Anterior cingulate cortex (tissue), 58 donors: ENCODE measurements at regions not wholly inside any gene's neighbourhood (a gene's known extent, or its start where the extent isn't known, plus 50 kb on each side); places are given as distances from the start of the nearest gene placed in this dataset.
A peak's percentile ranks its signal among the peaks of the same experiment; 100 is the strongest.

Experiments
- DNase-seq, 58 donors: peaks; one replicate each; lab custom pipeline; 2025; lab: John Stamatoyannopoulos, UW

GRCh38 chr7:156490021-156490800, 150.4 kb upstream of the RNF32 start:
- DNase-seq, result no peak

GRCh38 chr7:156487811-156488533, 152.6 kb upstream of the RNF32 start:
- no peak for DNase-seq

- no peak for DNase-seq
Measured at GRCh38 chr7:156480671-156481070, 159.9 kb upstream of the RNF32 start.

GRCh38 chr7:156479596-156479995, 161.0 kb upstream of the RNF32 start:
- no peak for DNase-seq

GRCh38 chr7:156478486-156478885, 162.1 kb upstream of the RNF32 start:
- DNase-seq, result no peak

- DNase-seq, result peak in 1 of 58 donors; percentile 12
Measured at GRCh38 chr7:156475666-156476065, 164.9 kb upstream of the RNF32 start.

- no peak for DNase-seq
Measured at GRCh38 chr7:156475179-156475578, 165.4 kb upstream of the RNF32 start.

- no peak for DNase-seq
Measured at GRCh38 chr7:156474241-156474743, 166.3 kb upstream of the RNF32 start.

GRCh38 chr7:156473476-156474240, 166.9 kb upstream of the RNF32 start:
- DNase-seq, result peak in 29 of 58 donors; percentile 1 to 47 (median 14)

GRCh38 chr7:156472267-156472666, 168.3 kb upstream of the RNF32 start:
- DNase-seq, result no peak

- no peak for DNase-seq
Measured at GRCh38 chr7:156470399-156471320, 169.9 kb upstream of the RNF32 start.

GRCh38 chr7:156466955-156467625, 173.5 kb upstream of the RNF32 start:
- DNase-seq, result no peak

- DNase-seq, result no peak
Measured at GRCh38 chr7:156466272-156466671, 174.3 kb upstream of the RNF32 start.

GRCh38 chr7:156465186-156465585, 175.4 kb upstream of the RNF32 start:
- no peak for DNase-seq

GRCh38 chr7:156464339-156464738, 176.2 kb upstream of the RNF32 start:
- DNase-seq, result no peak

GRCh38 chr7:156463280-156463679, 177.3 kb upstream of the RNF32 start:
- DNase-seq, result no peak

GRCh38 chr7:156461881-156462665, 178.5 kb upstream of the RNF32 start:
- DNase-seq, result no peak

GRCh38 chr7:156460858-156461627, 179.5 kb upstream of the RNF32 start:
- DNase-seq, result no peak
